Rectal smooth muscle tissue (tissue), 1 donor: ENCODE measurements at regions not wholly inside any gene's neighbourhood (a gene's known extent, or its start where the extent isn't known, plus 50 kb on each side); places are given as distances from the start of the nearest gene placed in this dataset.
"Not testable (repeated sequence)": the region's sequence is repeated elsewhere in the genome, so short reads cannot be mapped to it uniquely, and the experiment has no call there.

ENCODE experiments used
- H3K27ac ChIP-seq: one replicate; pipeline ENCODE4 v1.7.0; 2013; ENCODE audit warnings: low read depth, low read length, inconsistent platforms
- H3K27me3 ChIP-seq: one replicate; pipeline ENCODE4 v1.7.0; 2013; ENCODE audit warnings: low read length; ENCODE audit not compliant: control insufficient read depth, insufficient read depth
- H3K36me3 ChIP-seq: one replicate; pipeline ENCODE4 v1.7.0; 2013; ENCODE audit warnings: low read length; ENCODE audit not compliant: control insufficient read depth, insufficient read depth
- H3K4me1 ChIP-seq: one replicate; pipeline ENCODE4 v1.7.0; 2013; ENCODE audit warnings: low read length; ENCODE audit not compliant: control insufficient read depth, insufficient read depth
- H3K4me3 ChIP-seq: one replicate; pipeline ENCODE4 v1.7.0; 2013; ENCODE audit warnings: low read length
- H3K9ac ChIP-seq: one replicate; pipeline ENCODE4 v1.7.0; 2013; ENCODE audit warnings: low read length

GRCh38 chr10:53699231-53699630, 926.6 kb upstream of the MBL2 start:
- Histone ChIP-seq H3K27ac (no peak overlapping the region), H3K4me1 (no peaks in the 10 kb centered on the region), H3K36me3 (no peaks in the 10 kb centered on the region), H3K4me3 (no peak overlapping the region), H3K27me3 (no peaks in the 10 kb centered on the region), H3K9ac (no peak overlapping the region)

- no peaks in the 10 kb centered on the region for H3K27me3 ChIP-seq
- H3K9ac ChIP-seq: no peak overlapping the region
- H3K36me3 ChIP-seq: no peaks in the 10 kb centered on the region
- H3K4me3 ChIP-seq: no peak overlapping the region
- H3K27ac ChIP-seq: no peak overlapping the region
- H3K4me1 ChIP-seq: no peaks in the 10 kb centered on the region
These were observed 924.5 kb upstream of the MBL2 start for GRCh38 chr10:53697038-53697437.

GRCh38 chr10:53690524-53691240, 918.1 kb upstream of the MBL2 start:
- no peaks in the 10 kb centered on the region for H3K27me3 ChIP-seq
- no peak overlapping the region for H3K4me3 ChIP-seq
- H3K9ac ChIP-seq: no peak overlapping the region
- H3K36me3 ChIP-seq: no peaks in the 10 kb centered on the region
- no peak overlapping the region for H3K27ac ChIP-seq
- H3K4me1 ChIP-seq: no peaks in the 10 kb centered on the region

GRCh38 chr10:53687800-53688199, 915.2 kb upstream of the MBL2 start:
- Histone ChIP-seq H3K36me3 (no peaks in the 10 kb centered on the region), H3K27ac (no peak overlapping the region), H3K9ac (no peak overlapping the region), H3K4me3 (no peak overlapping the region), H3K4me1 (no peaks in the 10 kb centered on the region), H3K27me3 (no peaks in the 10 kb centered on the region)

GRCh38 chr10:53682885-53683284, 910.3 kb upstream of the MBL2 start:
- no peaks in the 10 kb centered on the region for H3K4me1 ChIP-seq
- no peaks in the 10 kb centered on the region for H3K27me3 ChIP-seq
- H3K27ac ChIP-seq: no peak overlapping the region
- H3K9ac ChIP-seq: no peak overlapping the region
- no peak overlapping the region for H3K4me3 ChIP-seq
- no peaks in the 10 kb centered on the region for H3K36me3 ChIP-seq

GRCh38 chr10:53682458-53682857, 909.9 kb upstream of the MBL2 start:
- Histone ChIP-seq H3K27me3 (no peaks in the 10 kb centered on the region), H3K36me3 (no peaks in the 10 kb centered on the region), H3K4me1 (no peaks in the 10 kb centered on the region), H3K27ac (no peak overlapping the region), H3K4me3 (no peak overlapping the region), H3K9ac (no peak overlapping the region)

- no peaks in the 10 kb centered on the region for H3K4me1 ChIP-seq
- H3K4me3 ChIP-seq: no peak overlapping the region
- no peaks in the 10 kb centered on the region for H3K27me3 ChIP-seq
- no peak overlapping the region for H3K9ac ChIP-seq
- H3K27ac ChIP-seq: no peak overlapping the region
- H3K36me3 ChIP-seq: no peaks in the 10 kb centered on the region
These were observed 907.1 kb upstream of the MBL2 start for GRCh38 chr10:53679666-53680065.

- no peaks in the 10 kb centered on the region for H3K4me1 ChIP-seq
- H3K9ac ChIP-seq: no peak overlapping the region
- no peak overlapping the region for H3K4me3 ChIP-seq
- H3K27me3 ChIP-seq: no peaks in the 10 kb centered on the region
- no peaks in the 10 kb centered on the region for H3K36me3 ChIP-seq
- H3K27ac ChIP-seq: no peak overlapping the region
These were observed 902.6 kb upstream of the MBL2 start for GRCh38 chr10:53675177-53675576.

GRCh38 chr10:53667063-53667462, 894.5 kb upstream of the MBL2 start:
- Histone ChIP-seq H3K27me3 (no peaks in the 10 kb centered on the region), H3K27ac (no peak overlapping the region), H3K9ac (no peak overlapping the region), H3K36me3 (no peaks in the 10 kb centered on the region), H3K4me1 (no peaks in the 10 kb centered on the region), H3K4me3 (no peak overlapping the region)

- Histone ChIP-seq H3K36me3 (no peaks in the 10 kb centered on the region), H3K4me1 (no peaks in the 10 kb centered on the region), H3K4me3 (no peak overlapping the region), H3K27ac (no peak overlapping the region), H3K9ac (no peak overlapping the region), H3K27me3 (no peaks in the 10 kb centered on the region)
These were observed 891.9 kb upstream of the MBL2 start for GRCh38 chr10:53664282-53665019.

GRCh38 chr10:53650794-53651193, 878.2 kb upstream of the MBL2 start:
- H3K27me3 ChIP-seq: no peaks in the 10 kb centered on the region

GRCh38 chr10:53647221-53647620, 874.6 kb upstream of the MBL2 start:
- H3K27ac ChIP-seq, H3K27me3 ChIP-seq, H3K4me3 ChIP-seq, H3K4me1 ChIP-seq, H3K9ac ChIP-seq, H3K36me3 ChIP-seq: not testable (repeated sequence)

More at GRCh38 chr10:53650794-53651193, 878.2 kb upstream of the MBL2 start:
- no peaks in the 10 kb centered on the region for H3K4me1 ChIP-seq
- H3K27ac ChIP-seq: no peak overlapping the region
- H3K9ac ChIP-seq: no peak overlapping the region
- no peaks in the 10 kb centered on the region for H3K36me3 ChIP-seq
- no peak overlapping the region for H3K4me3 ChIP-seq

- Histone ChIP-seq H3K27ac (no peak overlapping the region), H3K27me3 (no peaks in the 10 kb centered on the region), H3K9ac (no peak overlapping the region), H3K36me3 (no peaks in the 10 kb centered on the region), H3K4me1 (no peaks in the 10 kb centered on the region), H3K4me3 (no peak overlapping the region)
These were observed 873.9 kb upstream of the MBL2 start for GRCh38 chr10:53646525-53646924.
